Brain pericyte (primary cell): ENCODE measurements at regions not wholly inside any gene's neighbourhood (a gene's known extent, or its start where the extent isn't known, plus 50 kb on each side); places are given as distances from the start of the nearest gene placed in this dataset.
"Not testable (repeated sequence)": the region's sequence is repeated elsewhere in the genome, so short reads cannot be mapped to it uniquely, and the experiment has no call there.

Experiments
- DNase-seq: peaks from one replicate; pipeline ENCODE4 v3.0.0-alpha.2; 2012; ENCODE audit warnings: low read depth, low spot score

DNA sequence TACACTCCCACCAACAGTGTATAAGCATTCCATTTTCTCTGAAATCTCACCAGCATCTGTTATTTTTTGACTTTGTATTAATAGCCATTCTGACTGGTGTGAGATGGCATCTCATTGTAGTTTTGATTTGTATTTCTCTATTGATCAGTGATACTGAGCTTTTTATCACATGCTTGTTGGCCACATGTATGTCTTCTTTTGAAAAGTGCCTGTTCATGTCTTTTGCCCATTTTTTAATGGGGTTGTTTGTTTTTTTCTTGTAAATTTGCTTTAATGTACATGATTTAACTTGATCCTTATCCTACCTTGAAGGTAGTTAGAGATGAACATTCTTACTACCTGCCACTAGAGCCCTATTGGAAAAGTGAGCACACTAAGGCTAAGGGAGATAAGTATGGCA lies 151.2 kb upstream of the KIF2A start:
- no peak for DNase-seq

DNA sequence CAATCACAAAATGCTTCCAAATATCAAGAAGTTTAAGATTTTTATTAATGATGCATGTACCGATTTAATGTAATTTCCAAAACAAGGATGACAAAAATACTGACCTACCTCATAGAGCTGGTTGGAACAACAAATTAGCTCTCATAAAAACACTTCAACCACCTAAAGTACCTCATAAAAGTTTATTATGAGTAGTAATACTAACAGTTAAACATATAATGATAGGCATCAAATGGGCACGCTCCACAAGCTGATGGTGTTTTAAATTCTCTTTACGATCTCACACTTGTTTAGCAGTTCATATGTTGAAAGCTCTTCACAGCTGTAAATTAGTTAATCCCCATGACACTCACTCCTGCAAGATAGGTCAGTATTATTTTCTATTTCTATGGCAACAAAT lies 150.0 kb upstream of the KIF2A start:
- DNase-seq = no peak

DNA sequence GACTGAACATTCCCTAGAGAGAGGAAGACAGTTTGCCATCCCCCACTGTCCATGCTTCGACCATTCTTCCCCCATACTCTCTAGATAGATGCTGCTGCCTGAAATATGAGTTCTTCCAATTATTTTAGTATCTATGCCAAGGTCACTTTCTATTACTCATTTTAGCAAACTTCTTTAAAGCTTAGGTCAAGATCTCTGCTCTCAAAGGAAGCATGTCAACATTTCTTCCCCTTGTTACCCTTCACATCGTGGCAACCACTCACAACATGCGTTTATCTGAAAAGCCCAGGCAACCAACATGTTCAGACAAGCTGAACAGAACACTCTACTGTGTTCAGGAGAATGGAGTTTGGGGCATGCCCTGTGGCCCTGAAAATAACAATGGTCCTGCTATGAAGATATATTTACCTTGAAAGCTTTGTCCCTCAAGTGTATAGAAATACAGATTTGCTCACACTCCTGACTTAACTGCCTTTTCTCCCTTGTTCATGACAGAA lies 138.4 kb upstream of the KIF2A start:
- no peak for DNase-seq

DNA sequence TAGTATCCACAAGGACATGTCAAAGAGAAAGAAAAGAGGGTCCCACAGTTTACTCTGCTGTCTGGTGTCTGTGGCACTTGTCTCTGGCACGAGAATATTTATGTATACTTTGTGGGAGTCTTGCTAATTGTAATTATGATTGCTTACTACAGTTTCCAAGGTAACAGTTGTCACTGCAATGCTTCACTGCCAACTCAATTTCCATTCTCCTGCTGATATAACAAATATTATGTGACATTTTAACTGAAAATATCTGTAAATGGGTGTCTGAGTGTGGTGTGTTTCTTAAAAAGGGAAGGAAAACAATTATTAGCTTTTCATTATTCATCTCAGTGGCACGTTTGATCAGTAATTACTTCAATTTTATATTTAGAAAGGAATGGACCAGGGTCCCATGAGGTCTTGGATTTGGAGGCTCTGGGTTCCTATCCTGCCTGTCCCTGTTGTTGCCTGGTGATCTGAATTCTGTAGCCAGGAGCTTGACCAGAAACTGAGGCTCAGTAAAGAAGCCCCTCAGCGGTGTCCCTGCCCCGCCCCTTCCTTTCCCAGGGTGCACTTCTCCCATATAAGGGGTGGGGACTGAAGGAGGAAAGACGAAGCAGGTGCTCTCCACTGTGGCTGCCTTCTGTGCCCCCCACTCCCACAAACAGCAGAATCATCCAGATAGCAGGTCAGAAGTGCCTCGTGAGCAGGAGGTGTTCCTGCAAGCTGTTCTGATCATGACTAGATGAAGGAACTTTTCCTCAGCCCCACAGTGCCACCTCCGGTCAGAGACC lies 137.3 kb upstream of the KIF2A start:
- DNase-seq = no peak

DNA sequence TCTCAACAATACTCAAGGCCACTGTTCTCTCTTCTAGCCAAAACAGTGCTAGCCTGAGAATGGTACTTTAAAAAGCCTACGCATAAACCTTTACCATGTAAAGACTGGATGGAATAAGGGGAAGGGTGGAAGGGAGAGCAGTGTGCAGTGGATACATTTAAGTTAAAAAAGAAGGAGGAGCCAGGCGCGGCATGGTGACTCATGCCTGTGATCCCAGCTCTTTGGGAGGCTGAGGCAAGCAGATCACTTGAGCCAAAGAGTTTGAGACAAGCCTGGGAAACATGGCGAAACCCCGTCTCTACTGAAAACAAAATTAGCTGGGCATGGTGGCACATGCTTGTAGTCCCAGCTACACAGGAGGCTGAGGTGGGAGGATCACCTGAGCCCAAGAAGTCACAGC lies 127.7 kb upstream of the KIF2A start:
- DNase-seq = no peak

DNA sequence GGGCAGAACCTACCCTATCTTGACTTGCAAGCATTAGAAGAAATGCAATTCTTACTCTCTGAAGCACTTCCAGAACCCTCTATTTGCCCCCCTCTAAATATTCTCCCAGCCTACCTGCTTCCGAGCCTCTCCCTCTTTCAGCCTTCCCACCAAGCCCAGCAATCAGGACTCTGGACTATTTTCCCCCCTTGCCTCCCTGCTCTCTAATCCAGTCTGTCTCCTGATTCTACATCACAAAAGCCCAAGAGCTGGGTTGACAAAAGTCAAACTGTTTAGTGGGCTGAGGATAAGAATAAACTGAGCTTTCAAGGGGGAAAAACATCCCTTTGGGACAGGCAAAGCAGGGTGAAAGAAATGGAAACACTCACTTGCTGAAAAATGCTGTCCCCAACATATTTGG lies 123.2 kb upstream of the KIF2A start:
- no peak for DNase-seq

DNA sequence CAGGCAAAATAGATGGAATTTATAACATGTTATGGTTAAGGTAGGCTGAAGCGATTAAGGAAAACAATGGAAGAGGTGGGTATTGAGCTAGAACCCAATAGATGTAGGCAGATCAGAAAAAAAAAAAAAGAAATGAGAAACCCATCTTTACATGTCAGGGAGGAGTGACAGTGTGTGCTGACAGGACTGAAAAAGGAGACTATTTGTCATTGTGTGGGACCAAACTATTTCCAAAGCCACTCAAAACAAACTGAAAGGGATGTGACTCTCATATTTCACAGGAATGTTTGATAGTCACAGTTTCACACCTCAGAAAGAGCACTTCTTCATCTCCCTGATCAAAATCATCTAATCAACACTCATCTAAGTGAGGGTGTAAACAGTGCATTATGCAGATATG lies 122.3 kb upstream of the KIF2A start:
- no peak for DNase-seq

DNA sequence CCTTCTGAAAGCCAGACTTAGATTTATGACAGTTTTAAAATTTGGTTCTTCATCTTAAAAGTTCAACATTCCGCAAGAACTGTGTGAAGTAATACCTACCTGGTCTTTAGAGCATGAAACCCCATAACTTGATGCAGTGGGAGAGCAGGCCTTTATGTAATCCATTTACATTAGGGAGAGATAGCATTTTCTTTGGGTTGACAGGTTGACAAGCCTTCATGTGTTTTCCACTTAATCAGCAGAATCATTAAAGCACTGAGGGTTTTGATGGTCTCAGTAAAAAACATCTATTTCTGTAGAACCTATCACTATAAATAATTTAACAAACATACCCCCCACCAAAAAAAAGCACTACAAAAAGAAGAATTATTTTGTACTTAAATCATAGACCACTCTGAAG lies 121.6 kb upstream of the KIF2A start:
- no peak for DNase-seq

DNA sequence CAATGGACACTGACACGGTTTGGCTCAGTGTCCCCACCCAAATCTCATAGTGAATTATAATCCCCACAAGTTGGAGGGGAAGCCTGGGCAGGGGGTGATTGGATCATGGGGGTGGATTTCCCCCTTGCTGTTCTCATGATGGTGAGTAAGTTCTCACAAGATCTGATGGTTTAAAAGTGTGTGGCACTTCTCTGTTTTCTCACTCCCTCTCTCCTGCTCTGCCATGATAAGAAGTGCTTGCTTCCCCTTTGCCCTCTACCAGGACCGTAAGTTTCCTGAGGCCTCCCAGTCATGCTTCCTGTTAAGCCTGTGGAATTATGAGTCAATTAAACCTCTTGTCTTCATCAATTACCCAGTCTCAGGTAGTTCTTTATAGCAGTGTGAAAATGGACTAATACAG lies 115.8 kb upstream of the KIF2A start:
- no peak for DNase-seq

DNA sequence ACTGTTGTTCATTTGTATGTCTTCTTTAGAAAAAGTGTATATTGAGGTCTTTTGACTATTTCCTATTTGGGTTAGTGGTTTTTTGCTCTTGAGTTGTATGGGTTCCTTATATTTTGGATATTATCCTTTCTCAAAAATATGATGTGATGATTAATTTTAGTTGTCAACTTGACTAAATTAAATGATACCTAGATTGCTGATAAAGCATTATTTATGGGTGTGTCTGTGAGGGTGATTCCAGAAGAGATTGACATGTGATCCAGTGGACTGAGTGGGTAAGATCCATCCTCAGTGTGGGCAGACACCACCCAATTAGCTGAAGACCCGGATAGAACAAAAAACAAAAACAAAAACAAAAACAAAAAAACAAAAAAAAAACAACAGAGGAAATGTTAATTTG lies 115.1 kb upstream of the KIF2A start:
- DNase-seq = no peak

DNA sequence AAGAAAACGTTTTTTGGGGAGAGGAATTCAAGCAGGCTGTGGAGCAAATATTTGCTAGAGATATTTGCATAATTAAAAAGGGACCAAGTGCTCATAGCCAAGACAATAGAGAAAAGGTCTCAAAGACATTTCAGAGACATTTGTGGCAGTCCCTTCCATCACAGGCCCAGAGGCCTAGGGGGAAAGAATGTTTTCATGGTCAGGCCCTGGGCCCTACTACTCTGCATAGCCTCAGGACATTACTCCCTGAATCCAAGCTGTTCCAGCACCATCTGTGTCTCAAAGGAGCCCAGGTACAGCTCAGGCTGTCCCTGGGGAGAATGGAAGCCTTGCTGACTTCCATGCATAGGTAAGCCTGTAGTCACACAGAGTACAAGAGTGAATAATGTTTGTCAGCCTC lies 113.0 kb upstream of the KIF2A start:
- DNase-seq = no peak

DNA sequence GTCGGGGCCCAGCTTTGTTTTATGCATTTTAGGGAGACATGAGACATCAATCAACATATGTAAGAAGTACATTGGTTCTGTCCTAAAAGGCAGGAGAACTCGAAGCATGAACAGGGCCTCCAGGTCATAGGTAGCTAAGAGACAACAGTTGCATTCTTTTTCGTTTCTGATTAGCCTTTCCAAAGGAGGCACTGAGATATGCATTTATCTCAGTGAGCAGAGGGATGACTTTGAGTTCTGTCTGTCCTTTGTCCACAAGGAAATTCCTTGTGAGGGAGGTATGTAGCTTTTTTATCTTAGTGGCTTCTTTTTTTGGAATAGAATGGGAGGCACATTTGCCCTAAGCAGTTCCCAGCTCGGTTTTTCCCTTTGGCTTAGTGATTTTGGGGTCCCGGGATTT lies 109.5 kb upstream of the KIF2A start:
- not testable (repeated sequence) for DNase-seq

DNA sequence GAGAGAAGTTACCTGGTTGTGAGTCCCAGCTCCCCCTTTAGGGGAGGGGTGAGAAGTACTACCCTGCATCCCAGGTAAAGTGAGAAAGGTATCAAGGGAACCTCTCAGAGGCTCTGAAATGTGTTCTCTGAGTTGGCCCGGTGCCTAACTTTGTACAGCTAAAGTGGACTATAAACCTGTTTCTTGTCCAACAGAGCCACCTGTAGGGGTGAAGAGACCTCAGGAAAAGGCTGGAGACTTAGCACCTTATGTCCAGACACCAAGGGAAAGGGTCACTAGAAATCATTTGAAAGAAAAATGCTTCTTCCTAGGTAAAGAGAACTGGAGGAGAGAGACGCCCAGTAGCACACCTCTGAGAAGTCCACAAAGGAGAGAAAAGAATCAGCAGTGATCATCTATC lies 108.3 kb upstream of the KIF2A start:
- DNase-seq = no peak

DNA sequence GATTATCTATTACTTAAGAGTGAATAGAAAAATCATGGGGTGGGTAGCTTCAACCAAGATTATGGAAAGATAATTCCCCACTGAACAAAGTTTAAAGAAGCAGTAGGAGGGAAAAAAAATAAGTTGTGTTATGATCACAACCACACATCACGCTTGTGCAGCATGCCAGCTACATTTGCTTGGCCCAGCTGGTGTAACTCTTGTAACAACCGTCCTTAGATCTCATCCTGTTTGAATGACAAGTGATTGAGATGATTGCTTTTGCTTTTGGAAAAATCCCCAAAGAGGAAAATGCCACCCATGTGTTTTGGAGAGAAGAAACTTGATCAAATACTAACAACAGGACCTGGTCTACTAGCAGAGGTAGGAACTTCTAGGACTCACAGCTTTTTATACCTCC lies 107.6 kb upstream of the KIF2A start:
- no peak for DNase-seq

DNA sequence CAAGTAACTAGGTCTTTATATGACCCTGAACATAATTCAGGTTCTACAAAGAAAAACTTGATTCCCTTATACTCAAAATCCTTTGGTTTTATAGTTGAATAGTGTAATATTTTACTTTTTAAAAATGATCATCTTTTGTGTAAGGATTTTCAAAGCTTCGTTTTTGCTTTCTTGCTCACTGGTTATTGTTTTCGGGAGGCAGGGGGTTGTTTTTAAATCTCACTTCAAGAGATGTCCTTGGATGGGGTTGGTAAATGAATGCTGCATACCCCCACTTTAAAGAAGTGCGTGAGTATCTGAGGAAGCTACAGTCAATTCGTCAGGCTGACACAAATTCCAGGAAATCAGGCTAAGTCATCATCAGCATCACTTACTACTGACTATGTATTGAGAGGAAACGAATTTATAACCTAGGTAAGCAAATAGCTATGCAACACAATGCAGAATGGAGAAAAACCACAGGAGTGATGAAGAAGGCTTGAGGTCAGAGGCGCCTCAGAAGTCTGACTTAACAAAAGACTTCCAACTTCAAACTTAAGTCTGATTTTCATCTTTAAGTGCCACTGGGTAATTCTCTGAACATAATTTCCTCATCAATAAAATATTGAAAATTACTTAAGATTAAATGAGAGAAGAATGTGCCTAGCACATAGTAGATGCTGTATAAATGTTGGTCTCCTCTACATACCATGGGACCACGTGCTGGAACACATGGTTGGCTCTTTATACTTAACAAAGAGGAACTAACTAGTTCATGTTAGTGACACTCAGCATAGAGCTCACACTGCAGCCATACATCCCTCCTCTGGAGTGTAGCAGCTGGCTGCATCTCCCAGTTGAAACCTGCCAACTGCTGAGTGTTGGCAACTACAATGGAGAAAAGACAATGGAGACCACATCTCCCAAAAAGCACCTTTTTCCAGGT lies 106.0 kb upstream of the KIF2A start:
- no peak for DNase-seq

DNA sequence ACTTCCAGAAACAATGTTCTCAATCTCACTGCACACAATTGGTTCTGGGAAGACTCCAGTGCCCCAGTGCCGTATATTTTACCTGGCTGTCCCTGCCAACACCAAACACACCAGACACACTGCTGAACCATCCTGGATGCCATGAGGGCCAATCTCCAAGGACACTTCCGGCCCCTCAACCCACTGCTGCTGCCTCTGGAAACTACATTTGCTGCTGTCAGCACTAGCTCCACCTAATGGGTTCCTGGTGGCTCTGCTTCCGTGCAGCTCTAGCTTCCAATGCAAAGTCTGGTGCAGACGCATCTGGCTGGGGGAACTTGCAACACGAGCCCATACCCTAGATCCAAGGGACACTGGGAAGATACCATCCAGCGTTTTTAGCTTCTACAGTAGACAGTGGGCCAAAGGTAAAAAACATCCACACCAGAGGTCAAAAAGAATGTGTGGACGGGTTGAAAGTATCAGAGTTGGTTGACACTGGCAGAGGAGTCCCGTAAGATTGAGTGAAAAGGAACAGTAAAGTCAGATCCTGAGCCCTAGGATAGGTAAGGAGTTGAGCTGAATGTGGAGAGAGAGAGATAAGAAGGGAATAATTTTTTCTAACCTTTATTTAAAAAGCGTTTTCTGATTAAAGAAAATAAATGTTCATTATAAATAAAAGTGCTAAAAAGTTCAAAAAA lies 99.7 kb upstream of the KIF2A start:
- no peak for DNase-seq

DNA sequence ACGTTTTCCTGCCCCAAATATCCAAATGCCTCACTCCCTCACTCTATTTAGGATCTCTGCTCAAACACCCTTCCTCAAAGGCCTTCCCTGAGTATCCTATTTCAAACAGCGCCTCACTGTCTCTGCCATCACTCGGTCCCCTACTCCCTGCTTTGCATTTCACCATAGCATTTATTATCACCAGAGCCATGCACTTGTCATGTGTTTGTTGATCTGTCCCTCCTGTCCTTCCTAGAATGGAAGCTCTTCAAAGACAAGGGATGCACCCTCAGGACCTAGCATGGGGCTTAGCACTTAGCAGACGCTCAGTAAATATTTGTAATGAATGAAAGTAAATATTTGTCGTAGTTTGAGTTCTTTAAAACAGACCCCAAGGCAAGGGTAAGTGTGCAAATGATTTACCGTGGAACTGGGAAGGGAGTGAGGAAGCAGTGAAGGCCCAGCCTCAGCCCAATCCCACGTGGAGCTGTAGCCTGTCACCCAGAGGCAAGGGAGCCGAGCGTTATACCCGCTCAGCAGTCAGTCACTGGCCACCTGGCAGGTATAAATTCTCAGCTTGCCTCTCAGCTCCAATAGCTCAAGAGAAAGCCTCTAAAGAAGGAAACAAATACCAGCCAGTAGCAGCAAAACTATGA lies 97.7 kb upstream of the KIF2A start:
- no peak for DNase-seq

DNA sequence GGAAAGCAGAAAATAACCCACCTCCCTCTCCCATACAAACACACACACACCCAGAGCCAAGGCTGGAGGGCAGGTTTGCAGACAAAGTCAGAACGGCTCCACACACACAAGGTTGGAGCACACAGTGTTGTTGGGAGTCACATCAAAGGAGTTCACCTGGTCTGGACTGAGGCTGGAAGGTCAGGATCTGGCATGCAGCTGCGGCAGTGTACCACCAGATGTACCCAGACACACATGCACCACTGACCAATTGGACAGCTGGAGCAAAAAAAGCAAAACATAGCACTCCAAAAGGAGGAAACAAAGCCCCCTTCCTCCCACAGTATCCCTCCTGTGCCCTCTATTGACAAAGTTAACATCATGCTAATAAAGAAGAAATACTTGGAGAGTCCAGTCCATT lies 94.6 kb upstream of the KIF2A start:
- DNase-seq = no peak

DNA sequence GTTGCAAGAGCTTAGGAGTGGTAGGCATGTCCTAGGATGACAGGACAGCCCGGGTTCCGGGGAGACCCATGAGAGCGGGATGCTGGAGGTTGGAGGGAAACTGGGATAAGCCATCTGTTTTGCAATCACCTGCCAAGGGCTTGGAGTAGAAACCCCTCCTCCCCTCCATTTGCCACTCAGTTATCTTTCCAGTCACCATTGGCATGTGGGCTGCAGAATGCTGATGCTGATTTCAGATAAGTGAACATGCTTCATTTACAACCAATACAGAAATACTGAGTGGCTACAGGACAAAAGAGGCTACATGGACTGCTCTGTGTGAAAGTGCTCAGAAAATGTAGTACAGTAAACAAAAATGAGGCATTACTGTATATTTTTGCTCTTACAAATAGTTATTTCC lies 93.4 kb upstream of the KIF2A start:
- no peak for DNase-seq

DNA sequence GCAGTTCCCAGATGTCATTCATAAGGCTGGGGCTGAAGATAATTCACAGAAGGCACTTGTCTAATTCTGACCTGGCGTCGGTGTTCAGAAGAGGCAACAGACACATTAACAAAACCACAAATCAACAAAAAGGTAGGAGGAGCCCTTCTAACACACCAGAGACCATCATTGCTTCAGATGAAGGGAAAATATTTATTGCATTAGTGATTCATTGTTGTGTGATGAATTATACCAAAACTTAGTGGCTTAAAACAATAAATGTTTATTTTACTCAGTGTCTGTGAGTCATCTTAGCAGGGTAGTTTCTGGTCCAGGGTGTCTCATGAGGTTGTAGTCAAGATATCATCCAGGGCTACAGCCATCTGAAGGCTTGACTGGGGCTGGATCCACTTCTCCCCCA lies 91.3 kb upstream of the KIF2A start:
- DNase-seq = no peak

DNA sequence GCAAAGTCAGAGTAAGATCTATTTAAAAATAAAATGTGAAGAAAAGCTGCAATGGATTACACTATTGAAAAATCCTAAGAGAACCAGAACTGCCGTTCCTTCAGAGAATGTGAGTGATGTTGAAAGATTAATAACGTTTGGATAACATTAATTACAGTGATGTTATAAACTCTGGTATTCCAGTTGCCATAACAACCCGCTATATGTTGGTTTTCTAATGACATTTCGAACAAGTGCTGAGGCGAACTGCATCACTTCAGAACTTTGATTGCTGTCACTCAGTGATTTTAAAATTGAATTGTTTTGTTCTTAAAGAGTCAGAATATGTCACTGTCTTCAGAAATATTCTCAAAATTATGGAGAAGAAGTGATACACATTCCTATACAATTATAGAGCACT lies 89.4 kb upstream of the KIF2A start:
- not testable (repeated sequence) for DNase-seq

DNA sequence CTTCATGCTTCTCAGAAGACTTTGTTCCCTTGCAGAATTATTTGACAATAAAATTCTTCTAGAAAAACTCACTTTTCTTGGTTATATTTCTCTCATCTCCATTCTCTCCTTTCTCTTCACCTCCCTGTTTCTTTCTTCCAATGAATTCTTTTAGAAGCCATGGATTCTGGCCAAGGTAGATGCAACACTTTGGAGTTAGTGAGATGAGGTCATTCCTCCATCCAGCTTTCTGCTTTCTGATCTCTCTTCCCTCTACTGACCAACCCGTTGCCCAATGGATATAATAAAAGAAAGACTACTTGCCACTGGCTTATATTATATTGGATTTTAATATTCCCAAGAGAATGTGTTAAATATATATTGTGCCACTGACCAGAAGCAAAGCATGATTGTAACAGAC lies 88.9 kb upstream of the KIF2A start:
- not testable (repeated sequence) for DNase-seq
